SK-N-SH (cell line): ENCODE measurements at regions not wholly inside any gene's neighbourhood (a gene's known extent, or its start where the extent isn't known, plus 50 kb on each side); places are given as distances from the start of the nearest gene placed in this dataset.
"Not testable (repeated sequence)": the region's sequence is repeated elsewhere in the genome, so short reads cannot be mapped to it uniquely, and the experiment has no call there.

Experiments
- CTCF ChIA-PET: fragments of 300-600, 350-600 bp; formaldehyde crosslinking; extraction: SDS; loops from one replicate; lab custom pipeline; 2021; lab: Yijun Ruan, JAX
- POLR2A ChIA-PET: fragments of 350-600 bp; sonication (Branson Sonifier 250); formaldehyde crosslinking; extraction: SDS; loops from one replicate; lab custom pipeline; 2020; ENCODE audit warnings: antibody characterized with exemption, inconsistent platforms; lab: Yijun Ruan, JAX
- DNase-seq: peaks from one replicate; pipeline ENCODE4 v3.0.0; 2012
- H2AFZ ChIP-seq: fragments of 200-600 bp; sonication (generic); 2 replicates; pipeline ENCODE4 v1.8.1; 2016; ENCODE audit warnings: antibody characterized with exemption, mild to moderate bottlenecking, low read depth
- H3F3A ChIP-seq: fragments of 200-600 bp; sonication (generic); replicated peaks from 2 replicates; pipeline ENCODE3; 2016; ENCODE audit warnings: antibody characterized with exemption, mild to moderate bottlenecking; ENCODE audit not compliant: insufficient read depth
- H3K27ac ChIP-seq, 2 experiments: fragments of 200-500 bp in 1 of 2; fragments of 200-600 bp in 1 of 2; sonication (Bioruptor generic) in 1 of 2; sonication (generic), shearing (Covaris generic) in 1 of 2; 2 replicates each; pipeline versions ENCODE4 v1.5.1 to v1.6.1; 2014 to 2016; ENCODE audit warnings: low read depth in 2 of 2, inconsistent platforms in 1 of 2, low read length in 1 of 2, mild to moderate bottlenecking in 1 of 2, mixed read lengths in 1 of 2
- H3K27me3 ChIP-seq: fragments of 200-600 bp; sonication (generic), shearing (Covaris generic); 2 replicates; pipeline ENCODE4 v1.6.1; 2016; ENCODE audit warnings: mixed run types; ENCODE audit not compliant: insufficient read depth
- H3K36me3 ChIP-seq, 2 experiments: fragments of 200-500 bp in 1 of 2; fragments of 200-600 bp in 1 of 2; sonication (Bioruptor generic) in 1 of 2; sonication (generic) in 1 of 2; replicated peaks in 1 of 2; 2 replicates each; pipeline versions ENCODE3 to v1.5.1; 2014 to 2016; ENCODE audit warnings: low read length in 1 of 2, mild to moderate bottlenecking in 1 of 2; ENCODE audit not compliant: insufficient read depth in 2 of 2, control insufficient read depth in 1 of 2
- H3K4me1 ChIP-seq, 2 experiments: fragments of 200-500 bp in 1 of 2; fragments of 200-600 bp in 1 of 2; sonication (Bioruptor generic) in 1 of 2; sonication (generic), shearing (Covaris generic) in 1 of 2; 2 replicates each; pipeline versions ENCODE4 v1.5.1 to v1.6.1; 2014 to 2016; ENCODE audit warnings: low read depth in 1 of 2, low read length in 1 of 2, mixed run types in 1 of 2; ENCODE audit not compliant: insufficient read depth in 2 of 2, control insufficient read depth in 1 of 2
- H3K4me2 ChIP-seq: fragments of 200-600 bp; sonication (generic), shearing (Covaris generic); 2 replicates; pipeline ENCODE4 v1.6.1; 2017; ENCODE audit warnings: mixed run types
- H3K4me3 ChIP-seq, 2 experiments: fragments of 200-500 bp in 1 of 2; fragments of 200-600 bp in 1 of 2; sonication (Bioruptor generic) in 1 of 2; sonication (generic), shearing (Covaris generic) in 1 of 2; 2 replicates each; pipeline versions ENCODE4 v1.5.1 to v1.8.1; 2014 to 2016; ENCODE audit warnings: low read depth in 2 of 2, inconsistent platforms in 1 of 2, low read length in 1 of 2, mild to moderate bottlenecking in 1 of 2, mixed read lengths in 1 of 2, moderate library complexity in 1 of 2
- H3K79me2 ChIP-seq: fragments of 200-600 bp; sonication (generic); 2 replicates; pipeline ENCODE4 v1.8.1; 2017; ENCODE audit warnings: mild to moderate bottlenecking; ENCODE audit not compliant: insufficient read depth
- H3K9ac ChIP-seq: fragments of 200-600 bp; sonication (generic); 2 replicates; pipeline ENCODE4 v1.6.1; 2017; ENCODE audit warnings: mixed run types
- H3K9me2 ChIP-seq: fragments of 200-600 bp; sonication (generic); 2 replicates; pipeline ENCODE4 v1.6.1; 2017; ENCODE audit warnings: mixed run types
- H3K9me3 ChIP-seq: fragments of 200-600 bp; sonication (generic); 2 replicates; pipeline ENCODE4 v1.6.1; 2017; ENCODE audit warnings: mixed run types, mild to moderate bottlenecking, moderate library complexity
- H4K20me1 ChIP-seq: fragments of 200-600 bp; sonication (generic); 2 replicates; pipeline ENCODE4 v1.6.1; 2017; ENCODE audit warnings: mild to moderate bottlenecking, mixed run types; ENCODE audit not compliant: insufficient read depth
- ELF1 ChIP-seq: IDR thresholded peaks from 2 replicates; pipeline ENCODE4 v1.4.0; 2012
- EP300 ChIP-seq, 2 experiments: IDR thresholded peaks; 2 replicates each; pipeline versions ENCODE4 v1.4.0 to v1.6.1; 2012; ENCODE audit warnings: borderline replicate concordance in 1 of 2, low read depth in 1 of 2, low read length in 1 of 2
- EZH2phosphoT487 ChIP-seq: fragments of 200-600 bp; sonication (generic); IDR thresholded peaks from 2 replicates; pipeline ENCODE4 v1.6.1; 2017; ENCODE audit warnings: low read depth, mixed run types, mild to moderate bottlenecking, antibody characterized with exemption, moderate library complexity, borderline replicate concordance
- MAX ChIP-seq: IDR thresholded peaks from 2 replicates; pipeline ENCODE4 v1.4.0; 2012; ENCODE audit warnings: low read depth
- MXI1 ChIP-seq: IDR thresholded peaks from 2 replicates; pipeline ENCODE4 v1.6.1; 2012; ENCODE audit warnings: mild to moderate bottlenecking, low read depth, low read length, improper control_type of control experiment
- NFIC ChIP-seq: IDR thresholded peaks from 2 replicates; pipeline ENCODE4 v1.4.0; 2012; ENCODE audit warnings: borderline replicate concordance
- POLR2AphosphoS5 ChIP-seq: IDR thresholded peaks from 2 replicates; pipeline ENCODE4 v1.6.1; 2012; ENCODE audit warnings: low read depth, low read length
- SMC3 ChIP-seq: IDR thresholded peaks from 2 replicates; pipeline ENCODE4 v1.6.1; 2012; ENCODE audit warnings: low read depth, low read length, improper control_type of control experiment
- WGBS: methylation state at CpG from one replicate; pipeline ENCODE4 v1.1.6; 2017; ENCODE audit warnings: low lambda C conversion rate; 5-methylcytosine and 5-hydroxymethylcytosine counted together

GRCh38 chr15:75114796-75115195, 86.9 kb upstream of the C15orf39 start:
- H3K79me2 ChIP-seq: no peaks in the 10 kb centered on the region
- no peaks in the 10 kb centered on the region for H3K27me3 ChIP-seq
- no peak overlapping the region for H3K4me2 ChIP-seq
- H3K36me3 ChIP-seq: no peaks in the 10 kb centered on the region
- TF ChIP-seq NFIC (no peak), EZH2phosphoT487 (no peak), POLR2AphosphoS5 (no peak), MXI1 (no peak), EP300 (IDR thresholded peaks at IDR 0.05; ENCODE audit: borderline replicate concordance in 1 of 2, low read depth in 1 of 2, low read length in 1 of 2) (no peak), MAX (no peak), SMC3 (no peak), ELF1 (no peak)
- H3K4me3 ChIP-seq: no peak overlapping the region
- no peaks in the 10 kb centered on the region for H4K20me1 ChIP-seq
- H3K4me1 ChIP-seq: no peaks in the 10 kb centered on the region
- no peaks in the 10 kb centered on the region for H3K9me2 ChIP-seq
- ChIA-PET CTCF (interaction anchor here (0.9 kb wide), 1 partner anchor 9 kb away, joined by 3 read pairs; no protein-coding TSS in a partner anchor), POLR2A (no interaction called here)
- no peak overlapping the region for H3K9ac ChIP-seq
- H3K27ac ChIP-seq: no peak overlapping the region
- no peak for DNase-seq
- H3K9me3 ChIP-seq: peaks cover 8% of the 10 kb centered on the region; the same call in 1 of the 2 replicates
- H3F3A ChIP-seq: no peaks in the 10 kb centered on the region
- no peak overlapping the region for H2AFZ ChIP-seq
- WGBS: 82% methylated on average over 3 of the region's 3 CpGs

- H3K4me1 ChIP-seq, H3K9ac ChIP-seq, H3K27ac ChIP-seq, H3K9me3 ChIP-seq, DNase-seq, H3K27me3 ChIP-seq, H3K36me3 ChIP-seq, H4K20me1 ChIP-seq, H3F3A ChIP-seq, H3K79me2 ChIP-seq, POLR2A ChIA-PET, H2AFZ ChIP-seq, H3K4me2 ChIP-seq, H3K4me3 ChIP-seq, H3K9me2 ChIP-seq: not testable (repeated sequence)
- 75% methylated on average over 6 of the region's 8 CpGs for WGBS
- CTCF ChIA-PET: interaction anchor here (1.1 kb wide), 1 partner anchor 86 kb away, joined by 3 read pairs; no protein-coding TSS in a partner anchor
Measured at GRCh38 chr15:75115411-75115913, 86.2 kb upstream of the C15orf39 start.

- H3K9me2 ChIP-seq, H3F3A ChIP-seq, DNase-seq, H3K4me2 ChIP-seq, H3K36me3 ChIP-seq, H4K20me1 ChIP-seq, H3K27ac ChIP-seq, H3K4me3 ChIP-seq, H2AFZ ChIP-seq, H3K27me3 ChIP-seq, H3K4me1 ChIP-seq, H3K9me3 ChIP-seq, POLR2A ChIA-PET, H3K79me2 ChIP-seq, H3K9ac ChIP-seq: not testable (repeated sequence)
- WGBS: 60% methylated on average over 3 of the region's 31 CpGs
- CTCF ChIA-PET: interaction anchor here (1.1 kb wide), 1 partner anchor 86 kb away, joined by 3 read pairs; no protein-coding TSS in a partner anchor
Measured at GRCh38 chr15:75116143-75116542, 85.5 kb upstream of the C15orf39 start.
